ENCODE measurements at regions not wholly inside any gene's neighbourhood (a gene's known extent, or its start where the extent isn't known, plus 50 kb on each side); places are given as distances from the start of the nearest gene placed in this dataset.

DNA sequence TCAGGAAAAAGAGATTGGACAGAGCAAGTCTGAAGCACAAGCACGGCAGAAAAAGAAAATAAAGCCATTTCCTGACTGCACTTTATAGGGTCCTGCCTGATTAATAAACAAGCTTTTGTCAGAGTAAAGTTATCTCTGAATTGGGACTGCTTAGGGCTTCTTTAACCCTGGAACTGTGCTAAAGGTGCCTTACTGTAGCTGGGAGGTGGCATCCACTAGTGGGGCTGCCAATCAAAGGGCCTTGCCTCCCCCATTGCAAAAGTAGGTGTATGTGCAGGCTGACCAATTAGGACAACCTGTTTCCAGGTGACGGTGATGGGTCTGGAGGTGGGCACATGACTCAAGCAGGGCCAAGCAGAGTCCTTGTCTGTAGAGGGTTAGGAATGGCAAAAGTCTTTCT is 57.4 kb upstream of the RAPH1 start:
- no peak for TF ChIP-seq POLR2AphosphoS5 (IDR thresholded peaks at IDR 0.05)
- no peak for TF ChIP-seq EP300 (IDR thresholded peaks at IDR 0.05)
- TF ChIP-seq POLR2A (IDR thresholded peaks at IDR 0.05) = no peak
- TF ChIP-seq, protein P1, sequence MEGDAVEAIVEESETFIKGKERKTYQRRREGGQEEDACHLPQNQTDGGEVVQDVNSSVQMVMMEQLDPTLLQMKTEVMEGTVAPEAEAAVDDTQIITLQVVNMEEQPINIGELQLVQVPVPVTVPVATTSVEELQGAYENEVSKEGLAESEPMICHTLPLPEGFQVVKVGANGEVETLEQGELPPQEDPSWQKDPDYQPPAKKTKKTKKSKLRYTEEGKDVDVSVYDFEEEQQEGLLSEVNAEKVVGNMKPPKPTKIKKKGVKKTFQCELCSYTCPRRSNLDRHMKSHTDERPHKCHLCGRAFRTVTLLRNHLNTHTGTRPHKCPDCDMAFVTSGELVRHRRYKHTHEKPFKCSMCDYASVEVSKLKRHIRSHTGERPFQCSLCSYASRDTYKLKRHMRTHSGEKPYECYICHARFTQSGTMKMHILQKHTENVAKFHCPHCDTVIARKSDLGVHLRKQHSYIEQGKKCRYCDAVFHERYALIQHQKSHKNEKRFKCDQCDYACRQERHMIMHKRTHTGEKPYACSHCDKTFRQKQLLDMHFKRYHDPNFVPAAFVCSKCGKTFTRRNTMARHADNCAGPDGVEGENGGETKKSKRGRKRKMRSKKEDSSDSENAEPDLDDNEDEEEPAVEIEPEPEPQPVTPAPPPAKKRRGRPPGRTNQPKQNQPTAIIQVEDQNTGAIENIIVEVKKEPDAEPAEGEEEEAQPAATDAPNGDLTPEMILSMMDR (IDR thresholded peaks at IDR 0.05) = no peak
- Histone ChIP-seq H3K27ac (no peak overlapping the region), H3K27me3 (no peaks in the 10 kb centered on the region), H3K4me1 (no peaks in the 10 kb centered on the region), H3K9me3 (no peaks in the 10 kb centered on the region), H3K4me3 (no peak overlapping the region), H3K36me3 (no peaks in the 10 kb centered on the region)
- DNase-seq = no peak
- intact Hi-C loops (cut with DNase I) = no loop called here
- 52 to 69% methylated on average over 2 of the region's 2 CpGs for WGBS, 2 donors

DNA sequence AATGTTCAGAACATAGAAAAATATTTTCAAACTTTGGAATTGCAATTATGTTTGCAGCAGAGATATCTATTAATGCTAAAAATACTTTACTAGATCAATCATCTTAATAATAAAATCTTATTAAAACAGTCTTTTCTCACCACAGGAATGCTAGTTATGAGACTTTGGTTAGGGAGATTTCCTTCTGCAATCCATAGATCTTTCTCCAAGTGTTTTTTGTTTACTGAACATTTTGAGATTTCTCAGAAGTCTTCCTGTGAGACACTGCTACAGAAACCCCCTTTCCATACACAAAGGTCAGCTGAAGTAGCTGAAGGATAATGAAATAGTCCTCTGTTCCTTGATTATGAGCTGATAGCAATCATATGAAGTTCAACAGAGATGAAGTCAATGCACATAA is 59.4 kb upstream of the RAPH1 start:
- no peaks in the 10 kb centered on the region for H3K4me1 ChIP-seq
- H3K36me3 ChIP-seq = no peaks in the 10 kb centered on the region
- no peak overlapping the region for H3K27ac ChIP-seq
- DNase-seq = no peak
- H3K9me3 ChIP-seq = no peaks in the 10 kb centered on the region
- TF ChIP-seq POLR2AphosphoS5 (IDR thresholded peaks at IDR 0.05) (no peak), POLR2A (IDR thresholded peaks at IDR 0.05) (no peak), EP300 (IDR thresholded peaks at IDR 0.05) (no peak)
- TF ChIP-seq, protein P1 (IDR thresholded peaks at IDR 0.05) = no peak
- intact Hi-C loops (cut with DNase I) = no loop called here
- no peak overlapping the region for H3K4me3 ChIP-seq
- H3K27me3 ChIP-seq = no peaks in the 10 kb centered on the region

DNA sequence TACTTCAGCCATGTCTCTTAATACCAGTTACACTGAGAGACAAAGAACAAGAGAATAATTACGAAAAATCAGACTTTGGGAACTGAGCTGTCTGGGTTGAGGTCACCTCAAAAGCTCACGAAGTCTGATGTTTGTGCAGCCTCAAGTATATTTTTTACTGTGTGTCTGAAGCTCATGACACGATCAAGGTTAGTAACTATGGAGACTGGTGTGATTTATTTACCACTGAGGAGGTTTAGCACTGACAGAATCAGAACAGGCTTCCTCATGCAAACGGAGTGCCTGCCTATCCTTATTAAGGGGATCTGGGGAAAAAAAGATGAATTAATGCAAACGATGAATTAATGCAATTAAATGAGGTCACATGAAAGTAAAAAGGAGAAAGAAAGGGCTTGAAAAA is 61.1 kb upstream of the RAPH1 start:
- intact Hi-C loops (cut with DNase I) = no loop called here
- Histone ChIP-seq H3K27me3 (no peaks in the 10 kb centered on the region), H3K4me1 (no peaks in the 10 kb centered on the region), H3K4me3 (no peak overlapping the region), H3K9me3 (no peaks in the 10 kb centered on the region), H3K27ac (no peak overlapping the region), H3K36me3 (no peaks in the 10 kb centered on the region)
- 54 to 79% methylated on average over 5 of the region's 5 CpGs for WGBS, 2 donors
- TF ChIP-seq, protein P1 (IDR thresholded peaks at IDR 0.05) = no peak
- TF ChIP-seq POLR2A (IDR thresholded peaks at IDR 0.05) = no peak
- TF ChIP-seq EP300 (IDR thresholded peaks at IDR 0.05) = no peak
- TF ChIP-seq POLR2AphosphoS5 (IDR thresholded peaks at IDR 0.05) = no peak
- DNase-seq = no peak

DNA sequence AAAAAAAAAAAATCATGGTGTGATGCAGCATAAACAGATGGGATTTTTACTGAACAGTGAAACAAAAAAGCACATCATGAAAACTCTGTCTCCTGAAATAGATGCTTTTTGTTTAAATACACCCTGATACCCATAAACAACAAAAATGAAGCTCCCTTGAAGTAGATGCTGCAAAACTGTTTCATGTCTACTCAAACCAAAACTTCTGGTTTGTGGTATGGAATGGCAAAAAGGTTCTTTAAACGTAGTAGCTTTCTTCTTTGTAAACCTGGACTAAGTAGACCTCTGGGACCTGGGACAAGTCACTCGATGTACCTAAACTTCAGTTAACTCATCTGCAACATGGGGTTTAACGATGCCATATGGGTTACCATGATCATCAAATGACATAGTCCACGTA is 64.4 kb upstream of the RAPH1 start:
- WGBS, 2 donors = 83 to 89% methylated on average over 4 of the region's 4 CpGs
- Histone ChIP-seq H3K9me3 (no peaks in the 10 kb centered on the region), H3K36me3 (no peaks in the 10 kb centered on the region), H3K4me1 (no peaks in the 10 kb centered on the region), H3K27ac (no peak overlapping the region), H3K27me3 (no peaks in the 10 kb centered on the region), H3K4me3 (no peak overlapping the region)
- intact Hi-C loops (cut with DNase I) = no loop called here
- TF ChIP-seq, protein P1 (IDR thresholded peaks at IDR 0.05) = no peak
- TF ChIP-seq POLR2AphosphoS5 (IDR thresholded peaks at IDR 0.05) = no peak
- TF ChIP-seq POLR2A (IDR thresholded peaks at IDR 0.05) = no peak
- TF ChIP-seq EP300 (IDR thresholded peaks at IDR 0.05) = no peak
- DNase-seq = no peak

DNA sequence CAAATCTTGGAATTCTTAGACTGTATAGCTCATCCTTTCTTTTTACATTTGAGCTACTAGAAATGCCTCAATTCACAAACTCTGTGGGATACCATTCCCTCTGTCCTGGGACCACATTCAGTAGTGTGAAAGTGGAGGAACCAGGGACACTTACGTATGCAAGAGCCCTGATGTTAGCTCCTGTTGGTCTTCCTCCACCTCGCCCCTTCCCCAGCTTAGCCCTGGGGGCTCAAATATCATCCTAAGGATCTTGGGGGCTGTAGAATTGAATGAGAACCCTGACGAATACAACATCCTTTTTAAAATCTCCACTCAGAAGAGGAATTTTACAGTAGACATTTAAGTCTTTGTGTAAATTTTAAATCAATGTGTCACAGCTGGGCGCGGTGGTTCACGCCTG is 65.2 kb upstream of the RAPH1 start:
- 94% methylated on average over 6 of the region's 6 CpGs for WGBS, 2 donors
- Histone ChIP-seq H3K27me3 (no peaks in the 10 kb centered on the region), H3K4me3 (no peak overlapping the region), H3K9me3 (no peaks in the 10 kb centered on the region), H3K27ac (no peak overlapping the region), H3K36me3 (no peaks in the 10 kb centered on the region), H3K4me1 (peaks cover 0 to 4% (median 4%) of the 10 kb centered on the region in 4 donors)
- no peak for DNase-seq
- intact Hi-C loops (cut with DNase I) = no loop called here
- no peak for TF ChIP-seq POLR2AphosphoS5 (IDR thresholded peaks at IDR 0.05)
- TF ChIP-seq, protein P1 (IDR thresholded peaks at IDR 0.05) = no peak
- TF ChIP-seq POLR2A (IDR thresholded peaks at IDR 0.05) = no peak
- TF ChIP-seq EP300 (IDR thresholded peaks at IDR 0.05) = no peak
